GM19351 (cell line): ENCODE measurements at regions not wholly inside any gene's neighbourhood (a gene's known extent, or its start where the extent isn't known, plus 50 kb on each side); places are given as distances from the start of the nearest gene placed in this dataset.

ENCODE experiments used
- ATAC-seq: cut with Tn5 transposase; IDR thresholded peaks from one replicate; pipeline ENCODE4 v1.9.1; 2021; ENCODE audit warnings: mild to moderate bottlenecking, moderate library complexity; ENCODE audit not compliant: unreplicated experiment

GRCh38 chr16:86052115-86052670 lies 153.2 kb downstream of the IRF8 start:
- ATAC-seq: no peak

DNA sequence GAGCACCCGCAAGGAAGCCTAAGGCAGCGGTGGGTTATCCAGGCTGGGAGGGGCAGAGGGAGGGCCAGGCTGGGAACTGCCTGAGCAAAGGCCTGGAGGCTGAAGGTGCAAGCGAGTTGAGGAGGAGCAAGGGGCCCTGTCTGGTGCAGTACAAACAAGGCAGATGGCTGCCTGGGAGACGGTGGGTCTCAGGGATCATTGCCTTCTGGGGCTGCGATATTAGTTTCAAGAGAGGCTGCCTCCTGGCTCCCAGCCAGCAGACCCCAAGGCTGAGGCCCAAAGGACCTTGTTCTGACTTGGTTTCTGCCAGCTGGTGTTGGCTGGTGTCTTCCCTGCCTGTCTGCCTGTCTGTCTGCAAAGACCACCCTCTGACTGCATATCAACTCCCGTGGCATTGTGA lies 154.0 kb downstream of the IRF8 start:
- ATAC-seq: no peak

- ATAC-seq: no peak
Measured at GRCh38 chr16:86059253-86060171, 160.6 kb downstream of the IRF8 start.

GRCh38 chr16:86060381-86061317 lies 161.7 kb downstream of the IRF8 start:
- ATAC-seq: no peak

- ATAC-seq: no peak
Measured at GRCh38 chr16:86061318-86061695, 162.3 kb downstream of the IRF8 start.

- no peak for ATAC-seq
Measured at GRCh38 chr16:86061721-86062120, 162.8 kb downstream of the IRF8 start.

DNA sequence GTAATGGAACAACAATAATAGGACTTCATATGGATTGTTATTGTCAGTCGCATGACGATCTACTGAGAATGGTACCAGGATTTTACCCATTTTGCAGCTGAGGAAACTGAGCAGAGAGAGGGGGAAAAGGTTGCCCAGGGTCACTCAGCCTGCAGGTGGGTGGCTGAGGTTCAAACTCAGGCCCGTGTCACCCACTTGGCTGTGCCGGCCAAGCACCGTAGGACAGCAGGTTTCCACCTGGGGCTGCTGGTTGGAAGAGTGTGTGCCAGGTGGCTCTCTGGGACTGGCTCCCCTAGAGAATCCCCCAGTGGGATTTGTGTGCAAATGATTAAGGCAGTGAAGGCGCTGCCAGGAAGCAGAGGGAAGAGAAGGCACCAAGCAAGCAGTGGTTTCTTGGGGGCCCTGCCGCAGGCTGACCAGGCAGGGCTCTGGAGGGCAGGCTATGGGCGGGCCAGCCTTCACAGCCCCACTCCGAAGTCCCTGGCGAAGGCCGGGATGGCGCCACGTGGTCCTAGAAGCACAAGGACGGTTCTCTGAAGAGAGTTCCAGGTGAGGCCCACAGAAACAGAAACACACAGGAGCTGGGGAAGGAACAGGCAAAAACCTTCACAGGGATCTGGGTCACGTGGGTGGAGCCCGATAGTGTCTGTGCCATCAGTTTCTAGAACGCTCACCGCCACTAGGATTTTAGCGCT lies 163.5 kb downstream of the IRF8 start:
- no peak for ATAC-seq

- ATAC-seq: no peak
Measured at GRCh38 chr16:86063760-86064405, 164.9 kb downstream of the IRF8 start.

- no peak for ATAC-seq
Measured at GRCh38 chr16:86064431-86065250, 165.7 kb downstream of the IRF8 start.

- no peak for ATAC-seq
Measured at GRCh38 chr16:86065711-86066110, 166.7 kb downstream of the IRF8 start.

- ATAC-seq: no peak
Measured at GRCh38 chr16:86066811-86067210, 167.8 kb downstream of the IRF8 start.

DNA sequence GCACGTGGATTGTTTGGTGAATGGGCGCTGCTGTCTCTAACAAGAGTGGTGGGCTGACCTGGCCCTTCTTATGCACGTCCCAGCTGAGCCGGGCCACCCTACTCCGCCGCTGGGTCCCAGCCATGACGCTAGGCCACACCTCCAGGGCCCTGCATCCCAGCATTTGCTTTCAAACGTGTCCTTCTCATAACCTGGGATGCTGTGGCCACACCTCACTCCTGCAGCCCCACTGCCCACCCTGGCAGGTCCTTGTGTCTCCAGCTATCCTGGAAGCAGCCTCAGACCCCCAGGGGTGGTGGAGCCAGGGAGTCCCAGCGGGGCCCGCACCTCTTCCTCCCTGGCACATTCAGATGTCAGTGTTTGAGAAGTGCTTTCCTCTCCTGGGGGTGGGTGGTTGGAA lies 168.6 kb downstream of the IRF8 start:
- no peak for ATAC-seq

DNA sequence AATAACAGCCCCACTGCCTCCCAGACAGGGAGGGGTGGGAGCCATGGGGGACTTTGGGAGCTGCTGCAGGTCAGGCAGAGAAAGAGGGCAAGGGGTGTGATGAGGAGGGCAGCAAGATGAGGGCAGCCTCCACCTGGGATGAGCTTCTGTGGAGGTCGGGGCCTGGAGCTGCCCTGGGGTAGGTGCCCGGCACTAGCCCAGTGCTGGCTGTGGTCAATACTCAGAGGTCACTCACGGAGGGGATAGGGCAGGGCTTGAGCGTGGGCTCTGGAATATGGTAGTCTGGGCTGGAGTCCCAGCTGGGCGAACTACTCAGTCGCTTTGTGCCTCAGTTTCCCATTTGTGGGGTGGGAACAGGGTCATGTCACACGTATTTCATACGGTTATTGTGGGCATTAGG lies 169.0 kb downstream of the IRF8 start:
- ATAC-seq: no peak

GRCh38 chr16:86068722-86069121 lies 169.8 kb downstream of the IRF8 start:
- ATAC-seq: no peak

DNA sequence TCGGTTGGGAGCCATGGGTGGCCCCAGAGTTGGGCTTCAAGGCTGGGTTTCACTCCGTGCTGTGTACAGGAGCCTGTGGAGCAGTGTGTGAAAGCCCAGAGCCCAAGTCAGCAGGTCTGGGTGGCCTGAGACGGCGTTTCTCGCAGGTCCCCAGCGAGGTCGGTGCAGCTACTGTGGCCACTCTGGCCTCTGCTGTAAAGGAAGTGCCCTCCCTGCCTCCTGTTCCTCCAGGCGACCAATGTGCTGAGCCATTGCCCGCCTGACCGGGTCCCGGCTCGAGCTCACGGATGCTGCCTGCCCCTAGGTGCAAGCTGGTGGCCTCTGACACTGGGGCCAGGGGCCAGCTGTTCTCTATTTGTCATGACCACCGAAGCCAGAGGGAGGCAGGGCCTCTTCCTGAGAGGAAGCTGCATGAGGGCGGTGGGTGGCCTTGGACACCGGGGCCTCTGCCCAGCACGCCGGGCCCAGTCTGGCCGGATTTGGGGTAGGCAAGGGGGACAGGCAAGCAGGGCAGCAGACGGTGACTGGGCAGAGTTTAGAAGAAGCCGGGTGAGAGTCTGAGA lies 170.9 kb downstream of the IRF8 start:
- no peak for ATAC-seq

DNA sequence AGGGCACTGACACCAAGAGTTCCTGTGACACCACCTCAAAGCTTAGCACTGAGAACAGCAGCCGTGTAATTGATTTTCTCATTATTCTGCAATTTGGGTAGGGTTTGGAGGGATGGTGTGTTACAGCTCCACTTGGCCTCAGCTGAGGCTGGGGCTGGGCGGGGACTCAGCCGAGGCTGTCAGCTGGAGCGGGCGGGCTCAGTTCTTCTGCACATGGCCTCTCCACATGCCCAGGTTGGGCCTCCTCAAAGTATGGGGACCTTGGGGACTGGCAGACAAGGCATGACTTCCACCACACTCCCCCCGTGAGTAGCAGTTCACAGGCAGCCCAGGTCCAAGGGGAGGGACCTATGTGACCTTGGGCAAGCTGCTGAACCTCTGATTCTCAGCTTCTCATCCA lies 171.5 kb downstream of the IRF8 start:
- no peak for ATAC-seq

DNA sequence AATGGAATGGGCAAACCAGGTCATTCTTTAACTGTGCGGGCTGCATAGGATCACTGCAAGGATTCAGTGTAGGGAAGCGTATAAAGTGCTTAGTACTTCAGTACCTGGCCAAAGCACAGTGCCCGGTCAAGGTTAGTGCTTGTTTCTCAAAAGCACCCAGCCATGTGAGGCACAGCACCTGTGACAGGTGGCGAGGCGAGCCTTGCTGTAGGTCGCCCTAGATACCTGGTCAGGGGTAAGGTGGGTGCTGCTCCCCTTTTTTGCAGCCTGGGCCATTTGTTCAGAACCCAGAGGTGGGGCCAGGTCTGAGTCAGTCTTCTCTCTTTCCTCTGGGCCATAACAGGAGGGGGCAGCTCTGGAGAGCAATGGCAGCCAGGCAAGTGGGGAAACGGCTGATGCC lies 172.0 kb downstream of the IRF8 start:
- no peak for ATAC-seq

DNA sequence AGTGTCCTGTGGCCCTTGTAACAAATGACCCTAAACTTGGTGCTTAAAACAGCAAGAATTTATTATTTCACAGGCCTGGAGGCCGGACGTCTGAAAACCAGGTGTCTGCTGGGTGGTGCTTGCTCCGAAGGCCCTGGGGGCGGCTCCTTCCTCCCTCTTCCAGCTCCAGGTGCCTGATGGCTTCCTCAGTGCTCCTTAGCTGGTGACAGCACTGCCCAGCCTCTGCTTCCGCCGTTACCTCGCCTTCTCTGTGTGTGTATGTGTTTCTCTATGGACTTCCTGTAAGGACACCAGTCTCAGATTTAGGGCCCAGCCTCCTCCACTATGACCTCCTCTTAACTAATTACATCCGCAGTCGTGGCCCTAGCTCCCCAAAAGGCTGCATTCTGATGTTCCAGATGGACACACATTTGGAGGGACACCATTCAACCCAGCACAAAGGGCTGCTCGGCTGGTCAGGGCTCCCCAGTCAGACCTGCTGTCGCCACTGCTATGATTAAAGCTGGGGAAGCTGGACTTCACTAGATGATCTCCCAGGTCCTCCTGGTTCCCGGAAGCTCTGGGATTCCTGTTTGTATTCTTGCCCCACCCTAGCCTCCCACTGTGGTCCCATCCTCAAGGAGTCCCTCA lies 172.8 kb downstream of the IRF8 start:
- ATAC-seq: no peak
